IMR-90 (cell line): ENCODE measurements at regions not wholly inside any gene's neighbourhood (a gene's known extent, or its start where the extent isn't known, plus 50 kb on each side); places are given as distances from the start of the nearest gene placed in this dataset.
A peak's percentile ranks its signal among the peaks of the same experiment; 100 is the strongest.

Experiments
- ATAC-seq: fragments of 200-7000 bp; cut with Tn5 transposase; 2 replicates; pipeline ENCODE4 v1.9.1; 2020; ENCODE audit warnings: low read depth, mild to moderate bottlenecking, moderate library complexity
- BruUV-seq: library from RNA; stranded (reverse); fragments of 400-500 nt; replicated peaks from 2 replicates; lab custom pipeline; 2021; lab: Mats Ljungman, UMichigan
- CTCF ChIA-PET: fragments of 300-600 bp; formaldehyde crosslinking; extraction: SDS; loops from one replicate; lab custom pipeline; 2021; ENCODE audit warnings: antibody characterized with exemption; lab: Yijun Ruan, JAX
- POLR2A ChIA-PET: fragments of 300-600 bp; sonication (Branson Sonifier 250); formaldehyde crosslinking; loops from one replicate; lab custom pipeline; 2022; ENCODE audit warnings: antibody characterized with exemption; ENCODE audit not compliant: unreplicated experiment; lab: Charles Lee
- DNase-seq: peaks from one replicate; pipeline ENCODE4 v3.0.0; 2013
- H2AFZ ChIP-seq: replicated peaks from 2 replicates; pipeline ENCODE3; 2013; ENCODE audit warnings: low read length, mild to moderate bottlenecking; ENCODE audit not compliant: poor library complexity
- H2AK5ac ChIP-seq: 2 replicates; pipeline ENCODE4 v1.6.1; 2013; ENCODE audit warnings: low read depth, low read length, inconsistent platforms
- H2AK9ac ChIP-seq: replicated peaks from 2 replicates; pipeline ENCODE3; 2013; ENCODE audit warnings: mild to moderate bottlenecking, low read depth, low read length, moderate library complexity; ENCODE audit not compliant: poor library complexity
- H2BK120ac ChIP-seq: 2 replicates; pipeline ENCODE4 v1.6.1; 2013; ENCODE audit warnings: low read depth, low read length, inconsistent platforms
- H2BK15ac ChIP-seq: 3 replicates; pipeline ENCODE4 v1.6.1; 2013; ENCODE audit warnings: low read depth, low read length, inconsistent platforms
- H2BK20ac ChIP-seq: 2 replicates; pipeline ENCODE4 v1.6.1; 2013; ENCODE audit warnings: low read depth, mild to moderate bottlenecking, inconsistent platforms, low read length, moderate library complexity
- H2BK5ac ChIP-seq: 2 replicates; pipeline ENCODE4 v1.6.1; 2013; ENCODE audit warnings: mild to moderate bottlenecking, low read depth, low read length, inconsistent platforms; ENCODE audit not compliant: poor library complexity, severe bottlenecking
- H3K14ac ChIP-seq: replicated peaks from 2 replicates; pipeline ENCODE4 v1.6.1; 2013; ENCODE audit warnings: low read depth, low read length, inconsistent platforms
- H3K18ac ChIP-seq: 2 replicates; pipeline ENCODE4 v1.6.1; 2013; ENCODE audit warnings: low read depth, low read length, control low read depth
- H3K23ac ChIP-seq: 2 replicates; pipeline ENCODE4 v1.6.1; 2013; ENCODE audit warnings: low read depth, low read length, inconsistent platforms
- H3K27ac ChIP-seq: 2 replicates; pipeline ENCODE4 v1.5.1; 2013; ENCODE audit warnings: mild to moderate bottlenecking, control low read depth, low read length; ENCODE audit not compliant: insufficient read depth
- H3K27me3 ChIP-seq: 2 replicates; pipeline ENCODE4 v1.6.1; 2013; ENCODE audit warnings: low read length; ENCODE audit not compliant: control insufficient read depth, insufficient read depth
- H3K36me3 ChIP-seq: 2 replicates; pipeline ENCODE4 v1.6.1; 2013; ENCODE audit warnings: low read length, mixed read lengths; ENCODE audit not compliant: control insufficient read depth, insufficient read depth
- H3K4ac ChIP-seq: 2 replicates; pipeline ENCODE4 v1.6.1; 2013; ENCODE audit warnings: low read depth, low read length, inconsistent platforms
- H3K4me1 ChIP-seq: 2 replicates; pipeline ENCODE4 v1.6.1; 2013; ENCODE audit warnings: low read length, mixed read lengths; ENCODE audit not compliant: control insufficient read depth, insufficient read depth
- H3K4me2 ChIP-seq: 2 replicates; pipeline ENCODE4 v1.6.1; 2013; ENCODE audit warnings: low read depth, mild to moderate bottlenecking, control low read depth, low read length, moderate library complexity
- H3K4me3 ChIP-seq: 2 replicates; pipeline ENCODE4 v1.5.1; 2013; ENCODE audit warnings: low read depth, mild to moderate bottlenecking, control low read depth, low read length, moderate library complexity; ENCODE audit not compliant: insufficient read depth
- H3K56ac ChIP-seq: 2 replicates; pipeline ENCODE4 v1.6.1; 2013; ENCODE audit warnings: low read length, inconsistent platforms; ENCODE audit not compliant: insufficient read depth; ENCODE audit errors: extremely low read depth
- H3K79me1 ChIP-seq, 2 experiments: 2 replicates each; pipeline ENCODE4 v1.6.1; 2013; ENCODE audit warnings: low read length in 2 of 2, inconsistent platforms in 1 of 2, low read depth in 1 of 2
- H3K9ac ChIP-seq: 2 replicates; pipeline ENCODE4 v1.6.1; 2013; ENCODE audit warnings: low read depth, low read length, control low read depth
- H3K9me1 ChIP-seq: 2 replicates; pipeline ENCODE4 v1.6.1; 2013; ENCODE audit warnings: low read length, inconsistent platforms; ENCODE audit not compliant: insufficient read depth
- H3K9me3 ChIP-seq: 2 replicates; pipeline ENCODE4 v1.6.1; 2013; ENCODE audit warnings: low read length; ENCODE audit not compliant: control insufficient read depth, insufficient read depth
- H4K20me1 ChIP-seq: 2 replicates; pipeline ENCODE4 v1.6.1; 2013; ENCODE audit warnings: low read length, inconsistent platforms; ENCODE audit not compliant: insufficient read depth
- H4K5ac ChIP-seq: 2 replicates; pipeline ENCODE4 v1.6.1; 2013; ENCODE audit warnings: mild to moderate bottlenecking, low read depth, low read length, control low read depth
- H4K8ac ChIP-seq, 2 experiments: 2 replicates each; pipeline ENCODE4 v1.6.1; 2013; ENCODE audit warnings: low read depth in 2 of 2, low read length in 2 of 2, control low read depth in 1 of 2, inconsistent platforms in 1 of 2
- H4K91ac ChIP-seq: 2 replicates; pipeline ENCODE4 v1.6.1; 2013; ENCODE audit warnings: low read depth, low read length, inconsistent platforms; ENCODE audit not compliant: insufficient read depth
- CTCF ChIP-seq: conservative IDR thresholded peaks from 2 replicates; pipeline ENCODE4 v1.5.1; 2012; ENCODE audit warnings: mild to moderate bottlenecking, low read depth, low read length, improper control_type of control experiment
- MXI1 ChIP-seq: IDR thresholded peaks from 2 replicates; pipeline ENCODE4 v1.6.1; 2012; ENCODE audit warnings: low read depth, mild to moderate bottlenecking, low read length, moderate library complexity, borderline replicate concordance
- POLR2A ChIP-seq: IDR thresholded peaks from 2 replicates; pipeline ENCODE4 v1.6.1; 2012; ENCODE audit warnings: mild to moderate bottlenecking, low read depth, low read length
- RAD21 ChIP-seq: IDR thresholded peaks from 2 replicates; pipeline ENCODE4 v1.6.1; 2012; ENCODE audit warnings: low read length, improper control_type of control experiment
- RFX5 ChIP-seq: IDR thresholded peaks from 2 replicates; pipeline ENCODE4 v1.8.0; 2012; ENCODE audit warnings: low read depth, mild to moderate bottlenecking, low read length, moderate library complexity
- SMC3 ChIP-seq: fragments of 150-350 bp; IDR thresholded peaks from 2 replicates; pipeline ENCODE4 v1.6.1; 2016; ENCODE audit warnings: low read depth, mild to moderate bottlenecking, antibody characterized with exemption, low read length, moderate library complexity
- dilution Hi-C: fragments of 300-500 bp; cut with HindIII; formaldehyde crosslinking; loops from one replicate; pipeline ENCODE4 v1.14.3; 2018; ENCODE audit warnings: low sequenced_read_pairs; ENCODE audit not compliant: unreplicated experiment
- in situ Hi-C: fragments of 300-500 bp; cut with MboI; formaldehyde crosslinking; loops from 3 replicates; pipeline ENCODE4 v1.14.3; 2019; ENCODE audit warnings: low sequenced_read_pairs, inconsistent platforms, mixed read lengths
- intact Hi-C: fragments of 100-400 bp; cut with micrococcal nuclease; formaldehyde crosslinking; loops from 2 replicates; pipeline ENCODE4 v1.10.0; 2022
- TF ChIP-seq, protein P1 (sequence below): fragments of 150-350 bp; IDR thresholded peaks from 2 replicates; pipeline ENCODE4 v1.6.1; 2017; ENCODE audit warnings: mild to moderate bottlenecking, antibody characterized with exemption, low read length, low read depth

GRCh38 chr6:12577124-12577850 is 139.3 kb upstream of the PHACTR1 start (continued):
- no peak for TF ChIP-seq SMC3

- ATAC-seq = peak; percentile 60; the same call in 1 of the 2 replicates
- no TSS peak for BruUV-seq
- intact Hi-C loops = no loop called here
Measured at GRCh38 chr6:12578097-12578496, 138.5 kb upstream of the PHACTR1 start.

More at GRCh38 chr6:12578097-12578496, 138.5 kb upstream of the PHACTR1 start:
- no peaks in the 10 kb centered on the region for H3K36me3 ChIP-seq
- no peak overlapping the region for H4K8ac ChIP-seq
- peak; percentile 31 for DNase-seq
- no peak overlapping the region for H4K5ac ChIP-seq
- H3K9ac ChIP-seq = no peak overlapping the region
- in situ Hi-C loops (no loop called here), dilution Hi-C loops (no loop called here)
- H3K79me1 ChIP-seq = no peaks in the 10 kb centered on the region
- H3K27ac ChIP-seq = no peak overlapping the region
- POLR2A ChIA-PET = no interaction called here
- no peak overlapping the region for H3K4me3 ChIP-seq
- H4K20me1 ChIP-seq = no peaks in the 10 kb centered on the region
- no peak overlapping the region for H3K23ac ChIP-seq
- H3K14ac ChIP-seq = no peak overlapping the region
- no peak overlapping the region for H3K18ac ChIP-seq
- no peak overlapping the region for H3K4ac ChIP-seq
- CTCF ChIA-PET = interaction anchor here (0.6 kb wide), 1 partner anchor 364 kb away, joined by 3 read pairs; no protein-coding TSS in a partner anchor
- no peak overlapping the region for H4K91ac ChIP-seq
- no peak overlapping the region for H3K56ac ChIP-seq
- H2AK9ac ChIP-seq = no peak overlapping the region
- no peak overlapping the region for H2AFZ ChIP-seq
- peaks cover 7% of the 10 kb centered on the region for H3K4me1 ChIP-seq
- H3K27me3 ChIP-seq = no peaks in the 10 kb centered on the region
- H3K9me1 ChIP-seq = peaks cover 5% of the 10 kb centered on the region; the same call in 1 of the 2 replicates
- H2BK5ac ChIP-seq = no peak overlapping the region
- TF ChIP-seq, protein P1, sequence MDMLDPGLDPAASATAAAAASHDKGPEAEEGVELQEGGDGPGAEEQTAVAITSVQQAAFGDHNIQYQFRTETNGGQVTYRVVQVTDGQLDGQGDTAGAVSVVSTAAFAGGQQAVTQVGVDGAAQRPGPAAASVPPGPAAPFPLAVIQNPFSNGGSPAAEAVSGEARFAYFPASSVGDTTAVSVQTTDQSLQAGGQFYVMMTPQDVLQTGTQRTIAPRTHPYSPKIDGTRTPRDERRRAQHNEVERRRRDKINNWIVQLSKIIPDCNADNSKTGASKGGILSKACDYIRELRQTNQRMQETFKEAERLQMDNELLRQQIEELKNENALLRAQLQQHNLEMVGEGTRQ = no peak
- TF ChIP-seq CTCF = no peak
- no peak for TF ChIP-seq MXI1
- TF ChIP-seq POLR2A = no peak
- no peak for TF ChIP-seq RAD21
- no peak for TF ChIP-seq RFX5
- no peak overlapping the region for H2BK20ac ChIP-seq
- no peak overlapping the region for H3K4me2 ChIP-seq
- H2BK15ac ChIP-seq = no peak overlapping the region
- no peaks in the 10 kb centered on the region for H3K9me3 ChIP-seq
- no peak overlapping the region for H2AK5ac ChIP-seq
- no peak overlapping the region for H2BK120ac ChIP-seq
